NOMO-1 treated with dmso at 0.1 percent for 144 hours (cell line): ENCODE measurements at regions not wholly inside any gene's neighbourhood (a gene's known extent, or its start where the extent isn't known, plus 50 kb on each side); places are given as distances from the start of the nearest gene placed in this dataset.

Experiments
- DNase-seq: peaks from one replicate; lab custom pipeline; 2025; ENCODE audit not compliant: unreplicated experiment; lab: John Stamatoyannopoulos, UW

GRCh38 chr18:11224153-11224552, 74.8 kb upstream of the PIEZO2 start:
- DNase-seq, result no peak

- no peak for DNase-seq
These were observed 70.2 kb upstream of the PIEZO2 start for GRCh38 chr18:11219571-11219970.

GRCh38 chr18:11215216-11215615, 65.8 kb upstream of the PIEZO2 start:
- no peak for DNase-seq

GRCh38 chr18:11204020-11204419, 54.7 kb upstream of the PIEZO2 start:
- no peak for DNase-seq

- DNase-seq, result no peak
These were observed 50.1 kb upstream of the PIEZO2 start for GRCh38 chr18:11199477-11199876.
